Esophagus muscularis mucosa (tissue), 4 donors: ENCODE measurements at regions not wholly inside any gene's neighbourhood (a gene's known extent, or its start where the extent isn't known, plus 50 kb on each side); places are given as distances from the start of the nearest gene placed in this dataset.
A peak's percentile ranks its signal among the peaks of the same experiment; 100 is the strongest.

Experiments
- DNase-seq: peaks from one replicate; pipeline ENCODE4 v3.0.0-alpha.2; 2017; ENCODE audit errors: extremely low spot score
- H3K27ac ChIP-seq, 4 donors: fragments of 200-600 bp; sonication (generic); replicated peaks in 1 of 4; 1 replicate in 3 of 4; 2 replicates in 1 of 4; pipeline ENCODE4 v1.5.1; 2016 to 2019; ENCODE audit warnings: mild to moderate bottlenecking in 1 of 4
- H3K27me3 ChIP-seq, 4 donors: fragments of 200-600 bp; sonication (generic); one replicate each; pipeline versions ENCODE4 v1.5.1 to v1.6.0; 2016 to 2019
- H3K36me3 ChIP-seq, 4 donors: fragments of 200-600 bp; sonication (generic); one replicate each; pipeline ENCODE4 v1.5.1; 2016 to 2019
- H3K4me1 ChIP-seq, 4 donors: fragments of 200-600 bp; sonication (generic); one replicate each; pipeline ENCODE4 v1.5.1; 2016 to 2019
- H3K4me3 ChIP-seq, 4 donors: fragments of 200-600 bp; sonication (generic); 1 replicate in 2 of 4; 2 replicates in 2 of 4; pipeline ENCODE4 v1.5.1; 2016 to 2019; ENCODE audit warnings: mild to moderate bottlenecking in 4 of 4, moderate library complexity in 1 of 4
- H3K9me3 ChIP-seq, 4 donors: fragments of 200-600 bp; sonication (generic); 1 replicate in 3 of 4; 2 replicates in 1 of 4; pipeline ENCODE4 v1.5.1; 2016 to 2019
- CTCF ChIP-seq, 3 experiments: fragments of 200-600 bp in 2 of 3; fragments of 450-650 bp in 1 of 3; sonication (generic) in 2 of 3; IDR thresholded peaks; one replicate each; pipeline ENCODE4 v1.5.1; 2017 to 2019; ENCODE audit warnings: antibody characterized with exemption in 3 of 3, mild to moderate bottlenecking in 2 of 3, moderate library complexity in 1 of 3
- EP300 ChIP-seq: sonication (generic); formaldehyde crosslinking; IDR thresholded peaks from one replicate; pipeline ENCODE4 v1.6.1; 2017; ENCODE audit warnings: antibody characterized with exemption
- POLR2A ChIP-seq: fragments of 450-650 bp; IDR thresholded peaks from one replicate; pipeline ENCODE4 v1.6.1; 2017; ENCODE audit warnings: antibody characterized with exemption, moderate library complexity, mild to moderate bottlenecking, low read depth
- POLR2AphosphoS5 ChIP-seq, 2 donors: sonication (generic); formaldehyde crosslinking; IDR thresholded peaks; one replicate each; pipeline ENCODE4 v1.6.1; 2017; ENCODE audit warnings: antibody characterized with exemption in 2 of 2
- WGBS: methylation state at CpG from one replicate; pipeline ENCODE4 v1.1.5; 2018; 5-methylcytosine and 5-hydroxymethylcytosine counted together
- intact Hi-C: fragments of 100-400 bp; cut with DNase I; formaldehyde crosslinking; loops from one replicate; pipeline ENCODE4 v1.15.1; 2023

DNA sequence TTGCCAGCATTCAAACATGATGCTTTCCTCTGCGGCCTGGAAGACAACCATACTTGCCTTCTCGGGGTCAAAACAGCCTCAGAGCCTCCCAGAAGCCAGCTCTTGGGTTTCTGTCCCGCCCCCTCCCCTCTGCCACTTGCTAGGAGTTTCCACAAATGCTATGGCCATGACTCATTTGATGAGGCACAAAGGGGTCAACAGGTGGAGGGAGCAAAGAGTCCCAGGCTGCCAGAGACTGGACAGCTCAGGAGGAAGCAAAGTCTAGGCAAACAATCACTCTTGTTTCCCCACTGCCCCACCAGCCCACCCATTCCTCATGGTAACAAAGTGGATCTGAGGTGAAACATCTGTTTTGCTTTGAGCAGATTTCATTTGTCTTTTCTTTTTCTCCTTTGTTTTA, 551.1 kb downstream of the TNS1 start:
- no peak for TF ChIP-seq CTCF (IDR thresholded peaks at IDR 0.05)
- TF ChIP-seq EP300, result no peak
- no peak for TF ChIP-seq POLR2AphosphoS5 (IDR thresholded peaks at IDR 0.05)
- TF ChIP-seq POLR2A, result no peak
- WGBS, result 77% methylated on average over 3 of the region's 3 CpGs
- no peak for DNase-seq
- Histone ChIP-seq H3K27me3 (no peaks in the 10 kb centered on the region), H3K4me3 (no peak overlapping the region), H3K36me3 (no peaks in the 10 kb centered on the region), H3K4me1 (peaks cover 3 to 10% (median 9%) of the 10 kb centered on the region in 4 donors), H3K9me3 (no peaks in the 10 kb centered on the region), H3K27ac (no peak overlapping the region)
- intact Hi-C loops, result no loop called here

- Histone ChIP-seq H3K27ac (no peak overlapping the region), H3K36me3 (no peaks in the 10 kb centered on the region), H3K4me3 (no peak overlapping the region), H3K9me3 (no peaks in the 10 kb centered on the region), H3K4me1 (peaks cover 3 to 10% (median 9%) of the 10 kb centered on the region in 4 donors), H3K27me3 (no peaks in the 10 kb centered on the region)
- TF ChIP-seq CTCF (IDR thresholded peaks at IDR 0.05), result no peak
- TF ChIP-seq POLR2AphosphoS5 (IDR thresholded peaks at IDR 0.05), result no peak
- intact Hi-C loops, result no loop called here
- DNase-seq, result no peak
- 85% methylated on average over 8 of the region's 8 CpGs for WGBS
Measured at GRCh38 chr2:217449444-217449843, 553.4 kb downstream of the TNS1 start.

GRCh38 chr2:217448860-217449259, 553.9 kb downstream of the TNS1 start:
- TF ChIP-seq EP300 (no peak), POLR2A (no peak), POLR2AphosphoS5 (IDR thresholded peaks at IDR 0.05) (no peak), CTCF (IDR thresholded peaks at IDR 0.05) (no peak)
- WGBS, result 89% methylated on average over 5 of the region's 5 CpGs
- H3K27ac ChIP-seq, result no peak overlapping the region
- H3K27me3 ChIP-seq, result no peaks in the 10 kb centered on the region
- no peaks in the 10 kb centered on the region for H3K9me3 ChIP-seq
- H3K4me1 ChIP-seq, result peaks cover 3 to 10% (median 9%) of the 10 kb centered on the region in 4 donors
- no peaks in the 10 kb centered on the region for H3K36me3 ChIP-seq
- intact Hi-C loops, result no loop called here
- no peak for DNase-seq
- H3K4me3 ChIP-seq, result no peak overlapping the region

DNA sequence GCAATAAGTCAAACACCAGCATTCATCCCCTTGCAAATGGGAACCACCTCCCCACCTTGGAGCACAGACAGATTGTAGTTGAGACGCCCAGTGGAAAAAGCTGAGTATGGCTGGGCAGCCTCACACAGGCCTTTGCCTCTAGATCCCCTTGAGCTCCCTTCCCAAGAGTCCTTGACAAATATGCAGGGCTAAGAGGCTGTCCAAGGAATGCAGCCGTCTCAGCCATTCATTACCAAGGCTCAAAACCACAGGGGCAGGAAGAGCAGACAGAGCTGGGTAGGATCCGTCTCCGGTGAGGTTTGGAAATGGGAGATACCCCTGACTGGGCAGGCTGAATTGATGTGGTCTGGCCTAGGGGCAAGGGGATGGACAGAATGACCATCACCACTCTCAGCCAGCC, 557.1 kb downstream of the TNS1 start:
- H3K9me3 ChIP-seq, result no peaks in the 10 kb centered on the region
- 84% methylated on average over 4 of the region's 4 CpGs for WGBS
- H3K27ac ChIP-seq, result no peak overlapping the region
- intact Hi-C loops, result no loop called here
- no peaks in the 10 kb centered on the region for H3K36me3 ChIP-seq
- H3K4me1 ChIP-seq, result peaks cover 0 to under 1% (median 0%) of the 10 kb centered on the region in 4 donors
- DNase-seq, result peak; percentile 64
- TF ChIP-seq POLR2AphosphoS5 (IDR thresholded peaks at IDR 0.05) (no peak), CTCF (IDR thresholded peaks at IDR 0.05) (no peak), EP300 (no peak), POLR2A (no peak)
- H3K27me3 ChIP-seq, result no peaks in the 10 kb centered on the region
- no peak overlapping the region for H3K4me3 ChIP-seq

GRCh38 chr2:217444932-217445331, 557.9 kb downstream of the TNS1 start:
- Histone ChIP-seq H3K36me3 (no peaks in the 10 kb centered on the region), H3K27ac (no peak overlapping the region), H3K9me3 (no peaks in the 10 kb centered on the region), H3K4me1 (peaks cover 1 to 9% (median 7%) of the 10 kb centered on the region in 4 donors), H3K4me3 (no peak overlapping the region), H3K27me3 (no peaks in the 10 kb centered on the region)
- DNase-seq, result peak; percentile 78
- intact Hi-C loops, result no loop called here
- TF ChIP-seq POLR2AphosphoS5 (IDR thresholded peaks at IDR 0.05) (no peak), EP300 (no peak), POLR2A (no peak), CTCF (IDR thresholded peaks at IDR 0.05) (no peak)
